PC-9 (cell line): ENCODE measurements at regions not wholly inside any gene's neighbourhood (a gene's known extent, or its start where the extent isn't known, plus 50 kb on each side); places are given as distances from the start of the nearest gene placed in this dataset.

Experiments used
- EZH2 ChIP-seq: fragments of 200-600 bp; sonication (generic); IDR thresholded peaks from 2 replicates; pipeline ENCODE4 v1.8.0; 2017; ENCODE audit warnings: antibody characterized with exemption, low read depth
- TF ChIP-seq, protein P1 (sequence below): fragments of 200-600 bp; sonication (generic); conservative IDR thresholded peaks from 2 replicates; pipeline ENCODE4 v1.6.1; 2017; ENCODE audit warnings: mixed run types, antibody characterized with exemption, mild to moderate bottlenecking, moderate library complexity

- TF ChIP-seq, protein P1, sequence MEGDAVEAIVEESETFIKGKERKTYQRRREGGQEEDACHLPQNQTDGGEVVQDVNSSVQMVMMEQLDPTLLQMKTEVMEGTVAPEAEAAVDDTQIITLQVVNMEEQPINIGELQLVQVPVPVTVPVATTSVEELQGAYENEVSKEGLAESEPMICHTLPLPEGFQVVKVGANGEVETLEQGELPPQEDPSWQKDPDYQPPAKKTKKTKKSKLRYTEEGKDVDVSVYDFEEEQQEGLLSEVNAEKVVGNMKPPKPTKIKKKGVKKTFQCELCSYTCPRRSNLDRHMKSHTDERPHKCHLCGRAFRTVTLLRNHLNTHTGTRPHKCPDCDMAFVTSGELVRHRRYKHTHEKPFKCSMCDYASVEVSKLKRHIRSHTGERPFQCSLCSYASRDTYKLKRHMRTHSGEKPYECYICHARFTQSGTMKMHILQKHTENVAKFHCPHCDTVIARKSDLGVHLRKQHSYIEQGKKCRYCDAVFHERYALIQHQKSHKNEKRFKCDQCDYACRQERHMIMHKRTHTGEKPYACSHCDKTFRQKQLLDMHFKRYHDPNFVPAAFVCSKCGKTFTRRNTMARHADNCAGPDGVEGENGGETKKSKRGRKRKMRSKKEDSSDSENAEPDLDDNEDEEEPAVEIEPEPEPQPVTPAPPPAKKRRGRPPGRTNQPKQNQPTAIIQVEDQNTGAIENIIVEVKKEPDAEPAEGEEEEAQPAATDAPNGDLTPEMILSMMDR, result no peak
- no peak for TF ChIP-seq EZH2
Measured at GRCh38 chr5:4086081-4086480, 490.4 kb downstream of the IRX1 start.
